22Rv1 (cell line): ENCODE measurements at regions not wholly inside any gene's neighbourhood (a gene's known extent, or its start where the extent isn't known, plus 50 kb on each side); places are given as distances from the start of the nearest gene placed in this dataset.

Source experiments
- H3K27ac ChIP-seq: fragments of 450-650 bp; 2 replicates; pipeline ENCODE4 v1.5.1; 2017
- ZFX ChIP-seq: fragments of 450-650 bp; IDR thresholded peaks from 2 replicates; pipeline ENCODE4 v1.6.1; 2017; ENCODE audit warnings: antibody characterized with exemption, borderline replicate concordance
- TF ChIP-seq, protein P1 (sequence below): fragments of 450-650 bp; IDR thresholded peaks from 2 replicates; pipeline ENCODE4 v1.5.1; 2017; ENCODE audit warnings: mild to moderate bottlenecking

DNA sequence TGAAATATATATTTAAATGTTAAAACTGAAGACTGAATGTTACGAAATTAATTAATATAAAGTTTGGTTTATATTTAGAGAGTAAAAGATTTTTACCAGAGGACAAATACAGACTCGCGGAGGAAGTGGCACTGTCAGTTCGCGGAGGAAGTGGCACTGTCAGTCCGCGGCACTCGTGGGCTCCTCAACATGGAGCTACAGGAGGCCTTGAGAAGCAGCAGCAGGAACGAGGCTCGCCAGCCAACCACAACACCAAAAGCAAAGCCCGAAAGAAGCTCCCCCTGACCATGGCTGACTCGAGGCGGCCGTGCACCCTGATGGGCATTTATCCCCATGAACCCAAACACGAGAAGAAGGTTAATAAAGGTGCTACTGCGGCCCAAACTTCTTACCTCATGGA, 125.3 kb upstream of the PABPC4L start:
- TF ChIP-seq ZFX = no peak
- TF ChIP-seq, protein P1, sequence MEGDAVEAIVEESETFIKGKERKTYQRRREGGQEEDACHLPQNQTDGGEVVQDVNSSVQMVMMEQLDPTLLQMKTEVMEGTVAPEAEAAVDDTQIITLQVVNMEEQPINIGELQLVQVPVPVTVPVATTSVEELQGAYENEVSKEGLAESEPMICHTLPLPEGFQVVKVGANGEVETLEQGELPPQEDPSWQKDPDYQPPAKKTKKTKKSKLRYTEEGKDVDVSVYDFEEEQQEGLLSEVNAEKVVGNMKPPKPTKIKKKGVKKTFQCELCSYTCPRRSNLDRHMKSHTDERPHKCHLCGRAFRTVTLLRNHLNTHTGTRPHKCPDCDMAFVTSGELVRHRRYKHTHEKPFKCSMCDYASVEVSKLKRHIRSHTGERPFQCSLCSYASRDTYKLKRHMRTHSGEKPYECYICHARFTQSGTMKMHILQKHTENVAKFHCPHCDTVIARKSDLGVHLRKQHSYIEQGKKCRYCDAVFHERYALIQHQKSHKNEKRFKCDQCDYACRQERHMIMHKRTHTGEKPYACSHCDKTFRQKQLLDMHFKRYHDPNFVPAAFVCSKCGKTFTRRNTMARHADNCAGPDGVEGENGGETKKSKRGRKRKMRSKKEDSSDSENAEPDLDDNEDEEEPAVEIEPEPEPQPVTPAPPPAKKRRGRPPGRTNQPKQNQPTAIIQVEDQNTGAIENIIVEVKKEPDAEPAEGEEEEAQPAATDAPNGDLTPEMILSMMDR = no peak
- no peak overlapping the region for H3K27ac ChIP-seq

DNA sequence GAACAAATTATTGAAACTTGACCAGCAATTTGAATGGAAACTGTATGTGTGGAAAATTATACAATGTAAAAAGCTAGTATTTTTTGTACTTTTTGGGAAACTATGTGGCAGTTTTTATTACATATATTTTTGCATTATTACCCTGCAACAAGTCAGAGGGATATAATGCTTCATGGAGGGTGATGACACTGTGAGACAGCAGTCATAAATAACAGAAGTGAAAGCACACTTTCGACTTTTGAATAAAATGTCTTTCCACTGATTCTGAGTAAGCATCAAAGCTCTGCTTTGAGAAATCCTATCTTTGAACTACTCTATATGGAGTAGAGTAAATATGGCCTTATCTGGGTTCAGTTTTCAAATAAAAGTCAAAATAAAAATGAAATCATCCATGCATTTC, 122.6 kb upstream of the PABPC4L start:
- no peak for TF ChIP-seq ZFX
- TF ChIP-seq, protein P1 = no peak
- no peak overlapping the region for H3K27ac ChIP-seq

DNA sequence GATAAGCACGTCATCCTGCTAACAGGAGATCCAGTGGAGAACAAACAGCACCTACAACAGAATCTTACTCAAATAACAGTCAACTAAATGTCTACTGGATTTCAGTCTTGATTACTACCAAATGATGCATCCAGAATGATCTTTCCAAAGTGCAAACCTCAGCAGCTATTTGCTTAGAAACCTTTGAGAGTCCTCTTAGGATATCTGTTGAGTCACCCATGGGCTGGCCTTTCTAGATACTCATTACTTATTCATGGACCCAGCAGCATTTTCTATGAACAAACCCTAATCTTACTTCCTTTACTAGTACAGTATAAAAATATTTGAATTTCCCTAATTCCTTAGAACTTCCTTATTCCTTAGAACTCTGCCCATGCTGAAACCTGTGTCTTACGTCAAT, 118.5 kb upstream of the PABPC4L start:
- H3K27ac ChIP-seq = no peak overlapping the region
- TF ChIP-seq, protein P1 = no peak
- TF ChIP-seq ZFX = no peak

DNA sequence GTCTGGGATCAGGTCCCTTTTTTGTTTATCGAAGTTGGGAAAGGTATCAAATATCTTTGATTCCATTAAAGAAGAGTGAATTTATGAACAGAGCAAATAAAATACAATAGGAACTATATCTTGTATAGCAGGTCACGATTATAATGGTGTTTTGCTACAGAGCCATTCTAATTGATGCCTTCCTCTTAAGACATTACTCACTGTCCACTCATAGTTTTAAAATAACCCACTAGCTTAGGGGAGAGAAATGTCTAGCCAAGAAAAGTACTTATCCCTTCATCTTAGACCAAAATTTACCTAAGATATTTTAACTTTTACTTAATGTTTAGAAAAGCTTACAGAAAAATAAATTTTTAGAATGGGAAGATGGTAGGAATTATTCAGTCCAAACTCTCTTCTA, 112.0 kb upstream of the PABPC4L start:
- H3K27ac ChIP-seq = no peak overlapping the region

DNA sequence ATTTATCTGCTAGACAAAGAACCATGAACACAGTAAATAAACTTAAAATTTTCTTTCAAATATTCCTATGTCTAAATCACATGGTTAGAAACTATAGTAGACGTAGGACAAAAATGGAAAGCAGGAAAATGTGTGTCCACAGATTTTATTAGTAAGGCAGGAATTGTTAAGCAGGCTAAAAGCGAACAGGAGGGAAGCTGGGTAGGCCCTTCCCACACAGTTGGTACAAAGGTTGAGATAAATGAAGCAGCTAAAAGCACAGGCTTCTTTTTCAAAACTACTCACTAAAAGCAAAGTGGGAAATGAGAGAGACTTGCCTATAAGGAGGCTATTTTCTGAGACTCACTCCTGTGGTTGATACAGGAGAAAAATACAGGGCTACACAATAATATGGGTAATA, 108.1 kb upstream of the PABPC4L start:
- TF ChIP-seq, protein P1 = no peak
- TF ChIP-seq ZFX = no peak
- H3K27ac ChIP-seq = no peak overlapping the region

More for the DNA sequence above, 112.0 kb upstream of the PABPC4L start:
- TF ChIP-seq, protein P1 = no peak
- no peak for TF ChIP-seq ZFX

DNA sequence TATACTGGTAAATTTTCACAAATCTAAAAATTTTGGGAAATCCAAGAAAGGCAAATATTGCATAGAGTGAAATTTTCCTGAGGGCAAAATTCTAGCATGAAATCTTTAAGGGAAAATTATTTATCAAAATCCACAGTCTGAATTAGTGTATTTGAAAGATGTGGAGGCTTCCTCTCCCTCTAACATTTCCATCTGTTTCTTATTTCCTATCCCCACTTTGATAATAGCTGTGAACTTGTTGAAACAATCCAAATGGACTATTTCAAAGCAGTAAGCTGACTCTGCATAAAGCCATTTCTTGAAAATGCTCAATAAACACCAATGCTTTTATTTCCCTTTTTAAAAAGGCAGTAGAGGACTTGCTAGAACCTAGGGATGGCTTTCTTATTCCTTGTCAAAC, 107.3 kb upstream of the PABPC4L start:
- TF ChIP-seq, protein P1 = no peak
- no peak for TF ChIP-seq ZFX
- no peak overlapping the region for H3K27ac ChIP-seq

DNA sequence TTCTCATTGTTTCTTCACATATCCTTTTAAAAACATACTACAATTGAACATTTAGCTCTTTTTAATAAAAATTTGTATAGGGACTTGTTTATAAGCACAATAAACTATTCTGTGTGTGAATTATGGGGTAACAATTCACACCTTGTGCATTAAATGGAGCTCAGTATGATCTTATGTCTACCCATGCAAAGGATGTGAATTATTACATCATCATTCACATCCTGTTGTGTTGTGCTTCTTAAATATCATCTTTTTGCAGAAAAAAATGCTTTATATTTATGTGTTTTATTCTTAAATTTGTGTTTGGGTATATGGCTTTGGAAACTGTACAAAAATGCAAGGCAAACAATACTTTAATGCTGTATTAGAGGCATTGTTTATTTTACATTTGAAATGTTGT, 96.7 kb upstream of the PABPC4L start:
- TF ChIP-seq, protein P1 = no peak
- TF ChIP-seq ZFX = no peak
- no peak overlapping the region for H3K27ac ChIP-seq
